Lung microvascular endothelial cell (primary cell): ENCODE measurements at regions not wholly inside any gene's neighbourhood (a gene's known extent, or its start where the extent isn't known, plus 50 kb on each side); places are given as distances from the start of the nearest gene placed in this dataset.
"Not testable (repeated sequence)": the region's sequence is repeated elsewhere in the genome, so short reads cannot be mapped to it uniquely, and the experiment has no call there.

Experiments
- DNase-seq, 2 donors: peaks; one replicate each; pipeline versions ENCODE4 v3.0.0 to v3.0.0-alpha.2; 2010; ENCODE audit warnings: low read depth in 2 of 2

GRCh38 chr4:33421887-33422286, 2701.7 kb downstream of the PCDH7 start:
- no peak for DNase-seq

- DNase-seq = no peak
Observed at GRCh38 chr4:33422656-33423055, 2702.5 kb downstream of the PCDH7 start.

GRCh38 chr4:33425936-33426335, 2705.8 kb downstream of the PCDH7 start:
- DNase-seq = no peak

GRCh38 chr4:33427676-33428075, 2707.5 kb downstream of the PCDH7 start:
- DNase-seq = no peak

- DNase-seq = no peak
Observed at GRCh38 chr4:33429971-33430370, 2709.8 kb downstream of the PCDH7 start.

- DNase-seq = no peak
Observed at GRCh38 chr4:33437406-33437805, 2717.2 kb downstream of the PCDH7 start.

- DNase-seq = no peak
Observed at GRCh38 chr4:33446953-33447352, 2726.8 kb downstream of the PCDH7 start.

GRCh38 chr4:33448948-33449347, 2728.8 kb downstream of the PCDH7 start:
- no peak for DNase-seq

- no peak for DNase-seq
Observed at GRCh38 chr4:33453436-33453835, 2733.3 kb downstream of the PCDH7 start.

- DNase-seq = no peak
Observed at GRCh38 chr4:33453916-33454315, 2733.7 kb downstream of the PCDH7 start.

- no peak for DNase-seq
Observed at GRCh38 chr4:33465565-33465964, 2745.4 kb downstream of the PCDH7 start.

- DNase-seq = no peak
Observed at GRCh38 chr4:33467291-33467690, 2747.1 kb downstream of the PCDH7 start.

- DNase-seq = no peak
Observed at GRCh38 chr4:33470805-33471204, 2750.6 kb downstream of the PCDH7 start.

GRCh38 chr4:33477715-33478114, 2757.5 kb downstream of the PCDH7 start:
- DNase-seq = no peak

- no peak for DNase-seq
Observed at GRCh38 chr4:33482773-33483172, 2761.5 kb downstream of the ARAP2 start.

- DNase-seq = no peak
Observed at GRCh38 chr4:33485111-33485510, 2759.2 kb downstream of the ARAP2 start.

GRCh38 chr4:33493231-33493630, 2751.1 kb downstream of the ARAP2 start:
- no peak for DNase-seq

GRCh38 chr4:33494150-33494549, 2750.2 kb downstream of the ARAP2 start:
- no peak for DNase-seq

GRCh38 chr4:33501587-33501986, 2742.7 kb downstream of the ARAP2 start:
- not testable (repeated sequence) for DNase-seq

- no peak for DNase-seq
Observed at GRCh38 chr4:33512397-33512796, 2731.9 kb downstream of the ARAP2 start.

GRCh38 chr4:33518856-33519255, 2725.5 kb downstream of the ARAP2 start:
- no peak for DNase-seq

- no peak for DNase-seq
Observed at GRCh38 chr4:33532821-33533220, 2711.5 kb downstream of the ARAP2 start.

- DNase-seq = no peak
Observed at GRCh38 chr4:33536898-33537297, 2707.4 kb downstream of the ARAP2 start.

GRCh38 chr4:33537527-33537926, 2706.8 kb downstream of the ARAP2 start:
- no peak for DNase-seq
